GM21786 (cell line): ENCODE measurements at regions not wholly inside any gene's neighbourhood (a gene's known extent, or its start where the extent isn't known, plus 50 kb on each side); places are given as distances from the start of the nearest gene placed in this dataset.
"Not testable (repeated sequence)": the region's sequence is repeated elsewhere in the genome, so short reads cannot be mapped to it uniquely, and the experiment has no call there.

Experiments
- ATAC-seq: cut with Tn5 transposase; IDR thresholded peaks from one replicate; pipeline ENCODE4 v1.9.1; 2021; ENCODE audit not compliant: unreplicated experiment

DNA sequence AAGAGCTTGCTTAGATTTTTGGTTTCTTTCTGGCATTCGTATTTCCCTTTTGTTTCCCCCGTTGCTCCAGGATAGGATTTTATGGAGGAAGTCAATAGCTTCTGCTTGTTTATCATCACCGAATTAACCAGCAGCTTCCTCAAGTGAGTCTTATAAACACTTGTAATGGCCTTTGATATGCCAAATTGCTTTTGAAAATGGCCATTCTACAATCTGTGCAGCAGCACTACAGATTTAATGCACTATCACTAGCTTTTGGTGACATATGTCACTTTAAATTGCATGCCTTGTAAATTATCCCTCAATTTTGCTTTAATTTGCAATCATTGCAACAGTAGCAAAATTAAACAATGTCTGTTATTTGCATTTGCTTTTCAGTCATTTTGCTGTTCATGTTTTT, 774.7 kb downstream of the METTL4 start:
- no peak for ATAC-seq

GRCh38 chr18:1797235-1797634, 774.1 kb downstream of the METTL4 start:
- ATAC-seq = no peak

- ATAC-seq = no peak
Measured at GRCh38 chr18:1805521-1805920, 765.8 kb downstream of the METTL4 start.

- no peak for ATAC-seq
Measured at GRCh38 chr18:1806884-1807615, 764.3 kb downstream of the METTL4 start.

DNA sequence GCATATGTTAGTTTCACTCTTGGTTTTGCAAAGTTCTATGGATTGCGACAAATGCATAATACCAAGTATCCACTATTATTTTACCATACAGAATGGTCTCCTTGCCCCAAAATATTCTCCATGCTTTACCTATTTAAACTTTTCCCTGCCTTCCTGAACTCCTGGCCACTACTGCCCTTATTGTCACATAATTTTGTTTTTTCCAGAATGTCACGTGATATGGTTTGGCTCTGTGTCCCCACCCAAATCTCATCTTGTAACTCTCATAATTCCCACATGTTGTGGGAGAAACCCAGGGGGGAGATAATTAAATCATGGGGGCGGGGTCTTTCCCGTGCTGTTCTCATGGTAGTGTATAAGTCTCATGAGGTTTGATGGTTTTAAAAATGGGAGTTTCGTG, 760.0 kb downstream of the METTL4 start:
- ATAC-seq = no peak

DNA sequence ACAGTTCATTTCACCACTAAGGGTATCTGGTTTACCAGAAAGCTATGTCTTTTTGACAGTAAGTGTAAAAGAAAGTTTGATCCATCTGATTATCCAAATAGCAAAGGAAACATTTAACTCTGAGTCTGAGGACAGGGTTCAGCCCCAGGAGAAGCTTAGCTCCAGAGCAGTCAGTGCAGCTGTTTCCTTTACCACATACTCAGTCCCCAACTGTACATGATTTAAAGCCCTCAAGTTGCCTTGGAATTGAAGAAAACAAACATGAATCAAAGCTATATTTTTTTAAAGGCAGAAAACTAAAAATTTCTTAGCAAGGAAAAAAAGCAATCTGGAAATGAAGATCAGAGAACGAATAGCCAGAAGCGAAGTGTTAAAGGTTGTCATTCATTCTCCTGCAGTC, 746.0 kb downstream of the METTL4 start:
- ATAC-seq = no peak

GRCh38 chr18:1840878-1841277, 730.4 kb downstream of the METTL4 start:
- no peak for ATAC-seq

GRCh38 chr18:1846640-1847039, 724.7 kb downstream of the METTL4 start:
- no peak for ATAC-seq

- ATAC-seq = no peak
Measured at GRCh38 chr18:1848716-1849115, 722.6 kb downstream of the METTL4 start.

DNA sequence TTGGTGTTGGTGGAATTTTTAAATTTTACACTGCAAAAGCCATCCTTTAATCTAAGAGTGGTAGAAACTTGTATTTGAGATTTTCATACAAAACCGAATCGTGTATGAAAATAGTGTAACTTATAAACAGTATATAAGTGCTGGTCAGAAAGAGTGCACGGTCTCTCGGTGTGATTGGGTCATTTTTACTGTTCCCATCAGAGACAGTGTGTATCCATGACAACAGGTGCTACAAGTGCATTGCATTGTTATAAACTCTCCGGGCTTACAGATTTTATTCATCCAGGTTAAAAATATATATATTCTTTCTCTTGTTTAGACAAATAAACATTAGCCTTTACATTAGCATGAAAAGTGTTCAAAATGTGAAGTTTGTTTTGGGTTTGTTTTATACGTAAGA, 721.9 kb downstream of the METTL4 start:
- no peak for ATAC-seq

DNA sequence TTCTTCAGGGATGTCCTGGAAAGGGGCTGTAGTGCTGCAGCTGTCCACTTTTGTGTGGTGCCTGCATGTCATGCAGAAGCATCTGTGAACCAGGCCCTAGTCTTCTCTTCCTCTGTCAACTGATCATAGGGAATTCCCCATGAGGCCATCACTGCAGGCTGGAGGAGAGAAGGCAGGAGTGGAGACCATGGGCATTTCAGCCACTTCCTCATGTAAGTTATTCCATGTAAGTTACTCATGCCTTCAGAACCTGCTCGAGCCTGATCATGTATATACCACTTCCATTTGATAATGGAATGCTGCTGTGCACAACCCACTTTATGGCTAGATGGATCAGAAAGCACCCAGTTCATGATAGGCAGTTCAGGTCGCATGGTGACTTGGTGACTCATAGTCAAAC, 714.0 kb downstream of the METTL4 start:
- not testable (repeated sequence) for ATAC-seq

GRCh38 chr18:1861473-1861872, 709.8 kb downstream of the METTL4 start:
- no peak for ATAC-seq

DNA sequence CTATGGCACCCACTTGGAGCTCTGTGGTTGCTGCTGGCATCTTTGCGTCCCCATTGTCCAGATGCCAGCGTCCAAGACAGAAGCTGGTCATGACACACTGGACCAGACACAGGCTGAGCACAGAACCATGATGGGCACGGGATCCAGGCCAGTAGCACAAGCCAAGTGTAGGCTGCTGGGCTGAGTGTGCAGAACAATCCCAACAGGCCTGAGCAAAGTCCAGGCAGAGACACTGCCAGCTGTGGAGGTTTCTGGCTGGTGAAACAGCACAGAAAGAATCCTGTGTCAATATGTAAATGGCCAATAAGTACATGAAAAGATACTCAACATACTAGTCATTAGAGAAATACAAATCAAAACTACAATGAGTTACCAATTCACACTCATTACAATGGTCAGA, 705.4 kb downstream of the METTL4 start:
- ATAC-seq = no peak

DNA sequence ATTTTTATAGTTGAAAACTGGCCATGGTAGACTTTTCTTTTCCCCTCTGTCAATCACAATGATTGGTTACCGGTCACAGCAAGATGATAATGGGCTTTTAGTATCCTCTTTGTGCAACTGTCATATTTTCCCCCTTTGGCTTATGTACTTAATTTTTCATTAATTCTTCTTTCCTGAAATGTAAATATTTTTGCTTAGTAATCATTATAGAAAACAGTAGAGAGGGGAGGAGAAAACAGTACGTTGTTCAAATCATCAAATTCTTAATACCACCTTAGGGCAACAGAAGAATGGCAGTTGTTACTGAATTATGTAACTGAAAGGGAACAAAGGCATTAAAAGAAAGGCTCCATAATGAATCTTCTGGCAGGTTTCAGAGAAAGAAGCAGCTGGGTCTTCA, 699.0 kb downstream of the METTL4 start:
- no peak for ATAC-seq

DNA sequence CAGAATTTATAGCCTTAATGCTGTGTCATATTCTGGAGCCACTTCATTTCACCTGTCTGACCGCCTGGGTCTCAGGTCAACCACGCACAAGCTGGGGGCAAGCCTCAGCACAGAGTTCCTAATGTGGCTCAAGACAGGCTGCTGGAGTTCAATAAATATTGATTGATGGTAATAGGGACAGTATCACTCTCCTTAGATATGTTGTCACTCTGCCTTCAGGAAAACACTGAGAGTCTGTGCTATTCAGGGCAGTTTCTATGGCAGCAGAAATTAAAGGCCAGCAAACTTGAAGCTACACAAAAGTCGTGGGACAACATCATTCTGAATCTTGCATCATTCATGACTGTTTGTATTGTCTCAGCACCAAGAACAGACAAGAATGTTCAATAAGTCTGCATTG, 696.1 kb downstream of the METTL4 start:
- no peak for ATAC-seq

DNA sequence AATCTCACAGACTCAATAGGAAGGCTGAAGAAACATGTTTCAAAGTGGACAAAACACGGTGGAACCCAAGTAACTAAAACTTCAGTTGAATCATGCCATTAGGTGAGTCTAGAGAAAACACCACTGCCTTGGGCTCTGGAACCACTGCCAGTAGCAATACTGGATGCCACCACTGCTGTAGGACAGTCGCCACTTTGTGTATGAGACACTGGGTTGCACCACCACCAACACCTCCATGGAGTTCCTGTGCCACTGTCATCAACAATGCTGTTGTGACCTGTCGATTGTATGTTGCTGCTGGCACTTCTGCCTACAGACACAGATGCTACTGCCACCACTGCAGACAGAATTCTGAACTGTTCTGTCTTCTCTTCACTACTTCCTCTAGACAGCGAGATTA, 686.7 kb downstream of the METTL4 start:
- ATAC-seq = no peak

DNA sequence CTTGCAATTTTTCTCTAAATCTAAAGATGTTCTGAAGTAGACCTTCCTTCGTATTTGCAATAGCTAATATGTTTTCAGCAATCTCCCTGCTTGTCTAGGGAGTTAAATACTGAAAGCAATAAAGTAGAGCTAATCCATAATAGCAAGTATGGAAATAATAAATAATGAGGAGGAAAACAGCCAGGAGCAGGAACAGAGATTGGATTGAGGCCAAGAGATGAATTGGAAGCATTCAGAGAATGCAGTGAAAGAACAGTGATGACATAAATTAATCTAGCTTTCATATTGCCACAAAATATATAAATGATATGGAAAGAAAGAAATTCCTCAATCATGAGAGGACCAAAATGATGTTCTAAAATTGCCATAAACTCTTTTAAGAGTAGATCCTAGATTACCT, 679.7 kb downstream of the METTL4 start:
- ATAC-seq = no peak

DNA sequence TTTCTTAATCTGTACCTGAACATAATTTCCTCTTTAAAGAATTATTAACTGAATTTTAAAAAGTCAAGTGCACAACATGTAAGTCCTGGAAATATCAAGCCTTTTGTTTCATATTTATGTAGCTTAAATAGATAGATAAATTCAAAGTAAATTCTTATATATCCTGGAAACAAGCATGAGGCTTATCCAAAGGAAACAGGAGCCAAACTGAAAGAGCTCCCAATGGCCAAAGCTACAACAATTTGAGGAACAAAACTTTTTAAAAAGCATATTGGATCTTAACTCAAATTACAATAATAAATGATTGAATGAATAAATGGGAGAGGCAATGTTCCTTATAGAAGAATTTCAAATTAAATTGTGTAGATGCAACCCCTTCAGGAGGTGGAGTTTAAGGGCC, 679.1 kb downstream of the METTL4 start:
- no peak for ATAC-seq

GRCh38 chr18:1895456-1896185, 675.7 kb downstream of the METTL4 start:
- no peak for ATAC-seq

- no peak for ATAC-seq
Measured at GRCh38 chr18:1906421-1906820, 664.9 kb downstream of the METTL4 start.

DNA sequence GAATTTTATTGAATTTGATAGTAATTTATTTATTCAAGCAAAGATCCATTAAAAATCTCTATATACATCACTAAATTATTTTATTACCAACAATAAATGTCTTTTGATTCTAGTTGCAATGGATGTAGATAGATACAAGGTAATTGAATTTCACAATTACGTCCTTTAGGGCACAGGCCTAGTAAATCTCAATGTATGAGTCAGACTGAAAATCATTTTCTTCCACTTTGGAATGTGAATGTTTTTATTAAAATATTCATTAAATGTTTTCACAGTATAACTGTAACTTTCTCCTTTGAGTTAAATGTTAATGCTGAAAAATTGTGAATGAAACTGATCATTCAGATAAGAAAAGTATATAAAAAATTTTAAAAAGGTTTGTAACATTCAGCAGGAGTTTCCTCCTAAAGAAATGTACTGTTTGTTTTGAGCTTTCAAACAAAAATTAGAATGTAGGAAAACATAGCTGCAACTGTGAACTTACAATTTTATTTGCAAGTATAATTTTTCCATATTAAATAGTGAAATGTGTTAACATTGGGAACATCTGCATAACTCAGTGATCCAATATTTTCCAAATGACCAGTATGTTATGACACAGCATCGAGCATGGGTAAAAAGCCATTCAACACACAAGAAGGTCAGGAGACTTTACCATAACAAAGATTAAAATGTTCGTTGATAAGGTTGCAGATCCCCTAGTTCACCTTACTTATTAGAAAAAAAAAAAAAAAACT, 663.7 kb downstream of the METTL4 start:
- no peak for ATAC-seq

GRCh38 chr18:1914489-1914888, 656.8 kb downstream of the METTL4 start:
- ATAC-seq = no peak
